Ishikawa (cell line): ENCODE measurements at regions not wholly inside any gene's neighbourhood (a gene's known extent, or its start where the extent isn't known, plus 50 kb on each side); places are given as distances from the start of the nearest gene placed in this dataset.

Experiments
- CEBPB ChIP-seq: IDR thresholded peaks from 2 replicates; pipeline ENCODE4 v1.6.1; 2012
- CREB1 ChIP-seq: IDR thresholded peaks from 2 replicates; pipeline ENCODE4 v1.6.1; 2012; ENCODE audit warnings: low read depth
- EGR1 ChIP-seq: IDR thresholded peaks from 2 replicates; pipeline ENCODE4 v1.6.1; 2012
- EP300 ChIP-seq: IDR thresholded peaks from 2 replicates; pipeline ENCODE4 v1.6.1; 2012; ENCODE audit warnings: borderline replicate concordance
- FOXM1 ChIP-seq: IDR thresholded peaks from 2 replicates; pipeline ENCODE4 v1.6.1; 2012; ENCODE audit warnings: low read depth, borderline replicate concordance
- MAX ChIP-seq: IDR thresholded peaks from 2 replicates; pipeline ENCODE4 v1.6.1; 2012
- NFIC ChIP-seq: IDR thresholded peaks from 2 replicates; pipeline ENCODE4 v1.6.1; 2012
- RAD21 ChIP-seq: IDR thresholded peaks from 2 replicates; pipeline ENCODE4 v1.6.1; 2012; ENCODE audit warnings: low read depth
- REST ChIP-seq: IDR thresholded peaks from 2 replicates; pipeline ENCODE4 v1.6.1; 2012; ENCODE audit warnings: low read depth, mild to moderate bottlenecking
- TAF1 ChIP-seq: IDR thresholded peaks from 2 replicates; pipeline ENCODE4 v1.6.1; 2012; ENCODE audit warnings: low read depth, mild to moderate bottlenecking
- TCF12 ChIP-seq: IDR thresholded peaks from 2 replicates; pipeline ENCODE4 v1.6.1; 2012; ENCODE audit warnings: low read depth
- TEAD4 ChIP-seq: IDR thresholded peaks from 2 replicates; pipeline ENCODE4 v1.6.1; 2012
- USF1 ChIP-seq: IDR thresholded peaks from 2 replicates; pipeline ENCODE4 v1.6.1; 2012
- YY1 ChIP-seq: IDR thresholded peaks from 2 replicates; pipeline ENCODE4 v1.6.1; 2012; ENCODE audit warnings: low read depth
- ZBTB7A ChIP-seq: IDR thresholded peaks from 2 replicates; pipeline ENCODE4 v1.6.1; 2012; ENCODE audit warnings: low read depth

GRCh38 chr17:69714669-69715068 is 300.2 kb downstream of the MAP2K6 start:
- TF ChIP-seq CREB1 (no peak), MAX (no peak), REST (no peak), EGR1 (no peak), FOXM1 (no peak), TCF12 (no peak), YY1 (no peak), CEBPB (no peak), ZBTB7A (no peak)

- TF ChIP-seq REST (no peak), ZBTB7A (no peak), EP300 (no peak), CREB1 (no peak), USF1 (no peak), NFIC (no peak), FOXM1 (no peak), MAX (no peak), RAD21 (no peak), TAF1 (no peak), YY1 (no peak), CEBPB (no peak), TEAD4 (no peak), EGR1 (no peak), TCF12 (no peak)
These were observed 301.2 kb downstream of the MAP2K6 start for GRCh38 chr17:69715656-69716055.

GRCh38 chr17:69716556-69716955 is 302.1 kb downstream of the MAP2K6 start:
- TF ChIP-seq CREB1: no peak
- no peak for TF ChIP-seq USF1
- TF ChIP-seq FOXM1: no peak
- no peak for TF ChIP-seq TEAD4
- TF ChIP-seq MAX: no peak
- no peak for TF ChIP-seq NFIC
- no peak for TF ChIP-seq TAF1
- TF ChIP-seq ZBTB7A: no peak
- TF ChIP-seq YY1: no peak
- no peak for TF ChIP-seq CEBPB
- TF ChIP-seq REST: no peak
- no peak for TF ChIP-seq EGR1
- no peak for TF ChIP-seq TCF12
- TF ChIP-seq RAD21: no peak
- no peak for TF ChIP-seq EP300

GRCh38 chr17:69717214-69717613 is 302.7 kb downstream of the MAP2K6 start:
- TF ChIP-seq MAX (no peak), USF1 (no peak), EGR1 (no peak), NFIC (no peak), TCF12 (no peak), CEBPB (no peak), REST (no peak), ZBTB7A (no peak), FOXM1 (no peak), YY1 (no peak), CREB1 (no peak), RAD21 (no peak), EP300 (no peak), TEAD4 (no peak)
